Femur (tissue), 1 donor: ENCODE measurements at regions not wholly inside any gene's neighbourhood (a gene's known extent, or its start where the extent isn't known, plus 50 kb on each side); places are given as distances from the start of the nearest gene placed in this dataset.
"Not testable (repeated sequence)": the region's sequence is repeated elsewhere in the genome, so short reads cannot be mapped to it uniquely, and the experiment has no call there.

Experiments
- DNase-seq: peaks from one replicate; pipeline ENCODE4 v3.0.0-alpha.2; 2017

DNA sequence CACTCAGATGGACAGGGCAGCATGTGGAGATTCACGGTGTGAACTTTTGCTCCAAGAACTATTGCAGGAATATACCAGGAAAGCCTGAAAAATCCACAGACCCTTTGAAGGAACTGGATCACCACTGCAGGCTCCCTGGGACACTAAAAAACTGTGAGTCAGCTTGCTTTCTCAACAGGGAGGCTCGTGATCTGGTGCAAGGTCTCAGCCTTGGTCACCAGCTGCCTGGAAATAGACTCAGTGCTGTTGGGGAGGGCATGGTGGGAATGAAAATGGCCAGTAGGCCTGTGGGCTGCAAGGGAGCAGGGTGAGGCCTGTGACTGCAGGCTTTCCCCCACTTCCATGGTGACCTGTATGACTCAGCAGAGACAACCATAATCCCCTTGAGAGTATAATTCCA is 426.4 kb upstream of the RPS6KA3 start:
- no peak for DNase-seq

- no peak for DNase-seq
Observed at GRCh38 chrX:20686256-20686655, 419.5 kb upstream of the RPS6KA3 start.

DNA sequence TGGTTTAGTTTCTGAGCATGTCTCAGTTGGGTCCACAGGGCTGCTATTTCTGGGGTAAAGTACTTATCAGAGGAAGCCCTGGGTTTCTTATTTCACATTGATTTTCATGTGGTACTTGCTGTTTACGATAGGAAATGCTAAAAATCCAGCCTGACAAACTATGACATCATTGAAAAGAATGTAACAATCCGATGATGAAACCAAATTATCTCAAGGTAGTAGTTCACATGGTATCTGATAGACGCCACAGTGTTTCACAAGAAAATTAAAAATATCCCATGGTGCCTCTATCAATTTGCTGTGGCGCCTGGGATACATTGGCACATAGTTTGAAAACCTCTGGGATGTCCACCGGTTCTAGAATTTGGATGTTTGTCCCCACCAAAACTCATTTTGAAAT is 418.9 kb upstream of the RPS6KA3 start:
- no peak for DNase-seq

DNA sequence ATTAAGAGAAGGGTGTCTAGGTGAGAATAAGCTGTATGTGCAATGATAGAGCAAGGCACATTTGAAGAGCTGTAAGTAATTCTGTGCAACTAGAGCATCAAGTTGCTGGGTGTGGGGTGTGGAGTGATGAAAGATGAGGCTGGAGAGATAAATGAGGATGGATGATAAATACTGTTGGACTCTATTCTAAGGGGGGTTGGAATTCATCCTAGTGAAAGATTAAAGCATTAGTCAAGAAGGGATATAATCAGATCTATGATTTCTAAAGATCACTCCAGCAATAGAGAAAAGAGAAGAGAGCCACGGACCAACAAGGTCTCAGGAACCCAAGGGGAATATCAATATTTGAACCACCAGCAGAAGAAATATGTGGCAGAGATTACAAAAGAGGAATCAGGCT is 415.0 kb upstream of the RPS6KA3 start:
- DNase-seq = no peak

DNA sequence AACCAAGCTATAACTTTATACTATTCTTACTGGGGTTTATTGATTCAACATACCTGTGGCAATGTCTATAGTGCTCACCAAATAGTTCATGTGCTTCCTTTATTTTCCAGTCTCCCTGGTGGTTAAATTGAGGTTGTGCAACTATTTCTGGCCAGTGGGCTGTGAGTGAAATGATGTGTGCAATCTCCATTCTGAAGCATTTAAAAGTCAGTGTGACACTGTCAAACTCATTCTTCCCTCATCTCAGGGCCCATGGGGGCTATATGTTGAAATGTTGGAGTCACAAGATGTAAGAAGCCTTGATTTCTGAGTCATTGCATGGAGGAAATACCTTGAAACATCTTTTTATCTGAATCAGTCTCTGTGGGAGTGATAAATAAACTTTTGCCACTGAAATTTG is 414.3 kb upstream of the RPS6KA3 start:
- no peak for DNase-seq

GRCh38 chrX:20672476-20672875 is 405.8 kb upstream of the RPS6KA3 start:
- no peak for DNase-seq

DNA sequence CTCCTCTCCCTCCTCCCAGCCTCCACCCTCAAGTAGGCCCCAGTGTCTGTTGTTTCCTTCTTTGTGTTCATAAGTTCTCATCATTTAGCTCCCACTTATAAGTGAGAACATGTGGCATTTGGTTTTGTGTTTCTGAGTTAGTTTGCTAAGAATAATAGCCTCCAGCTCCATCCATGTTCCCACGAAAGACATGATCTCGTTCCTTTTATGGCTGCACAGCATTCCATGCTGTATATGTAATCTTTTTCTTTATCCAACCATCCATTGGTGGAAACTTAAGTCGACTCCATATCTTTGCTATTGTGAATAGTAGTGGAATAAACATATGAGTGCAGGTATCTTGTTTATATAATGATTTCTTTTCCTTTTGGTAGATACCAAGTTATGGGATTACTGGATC is 405.0 kb upstream of the RPS6KA3 start:
- not testable (repeated sequence) for DNase-seq

GRCh38 chrX:20670611-20671010 is 403.9 kb upstream of the RPS6KA3 start:
- no peak for DNase-seq

DNA sequence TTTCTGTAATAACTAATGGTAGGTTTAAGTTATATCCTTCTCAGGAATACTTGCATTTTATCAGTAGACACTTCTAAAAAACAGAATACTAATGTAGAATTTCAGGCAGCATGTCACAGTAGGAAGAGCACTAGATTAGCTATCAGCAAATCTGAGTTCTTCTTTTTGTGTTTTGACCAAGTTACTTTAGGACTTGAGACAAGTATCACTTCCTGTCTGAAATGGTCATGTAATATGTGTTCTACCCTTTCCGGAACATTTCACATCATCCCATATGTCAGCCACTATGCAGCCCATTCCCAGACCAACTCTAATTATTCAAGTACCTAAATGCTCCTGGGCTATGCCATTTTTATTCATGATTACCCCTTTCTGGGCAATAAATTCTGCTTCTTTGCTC is 401.8 kb upstream of the RPS6KA3 start:
- no peak for DNase-seq

DNA sequence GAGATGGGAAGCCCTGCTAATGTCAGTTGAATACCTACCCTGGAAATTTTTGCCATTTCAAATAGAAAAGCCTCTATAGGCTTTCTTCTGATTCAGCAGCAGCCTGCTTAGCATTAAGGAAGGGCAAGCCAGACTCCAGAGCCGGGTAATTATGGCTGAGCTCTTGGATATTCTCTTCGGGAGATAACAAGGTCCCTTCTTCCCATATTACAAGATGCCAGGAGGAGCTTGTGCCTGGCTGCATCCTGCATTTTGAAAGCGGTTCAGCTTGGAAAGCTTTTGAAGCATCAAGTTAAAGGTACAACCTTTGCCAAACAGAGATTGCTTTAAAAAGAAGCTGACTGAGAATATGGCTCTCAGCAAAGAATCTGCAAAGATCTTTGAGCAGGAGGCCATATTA is 399.6 kb upstream of the RPS6KA3 start:
- DNase-seq = no peak

- no peak for DNase-seq
Observed at GRCh38 chrX:20665481-20665880, 398.8 kb upstream of the RPS6KA3 start.

GRCh38 chrX:20664774-20665173 is 398.1 kb upstream of the RPS6KA3 start:
- no peak for DNase-seq

GRCh38 chrX:20664131-20664530 is 397.4 kb upstream of the RPS6KA3 start:
- DNase-seq = no peak

DNA sequence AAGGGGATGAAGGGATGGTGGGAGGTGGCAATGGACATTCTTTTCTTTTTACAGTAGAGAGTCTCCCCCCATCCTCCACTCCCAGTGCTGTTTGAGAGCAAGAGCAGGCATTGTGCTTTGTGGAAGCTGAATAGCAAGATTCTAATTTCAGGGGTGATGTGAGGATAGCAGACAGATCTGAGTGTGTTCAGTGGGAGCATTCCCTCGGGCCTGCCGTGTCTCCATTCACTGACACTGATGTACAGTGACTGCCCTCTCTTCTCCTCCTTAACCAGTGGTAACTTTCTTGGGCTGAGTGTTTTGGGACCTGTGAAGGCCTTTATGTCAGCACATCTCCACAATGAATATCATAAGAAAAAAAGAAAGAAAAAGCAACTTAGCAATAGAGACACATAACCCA is 396.6 kb upstream of the RPS6KA3 start:
- DNase-seq = no peak

DNA sequence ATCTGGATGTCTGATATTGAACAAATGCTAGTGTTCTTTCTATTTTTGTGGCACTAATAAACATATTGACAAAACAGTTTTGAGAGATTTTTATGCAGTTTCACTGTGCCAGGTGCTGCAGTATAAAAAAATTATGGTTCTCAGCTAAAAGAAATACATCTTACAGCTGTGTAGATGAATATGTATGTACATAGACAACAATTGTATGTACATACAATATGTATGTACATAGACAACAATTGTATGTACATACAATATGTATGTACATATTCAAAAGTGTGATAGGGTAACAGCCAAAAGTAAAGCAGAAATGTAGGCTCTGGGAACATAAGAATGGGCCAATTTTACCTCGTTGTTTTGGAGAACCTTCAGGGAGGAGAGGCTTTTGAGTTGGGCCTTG is 390.0 kb upstream of the RPS6KA3 start:
- no peak for DNase-seq

- DNase-seq = no peak
Observed at GRCh38 chrX:20654596-20655106, 387.9 kb upstream of the RPS6KA3 start.

- DNase-seq = no peak
Observed at GRCh38 chrX:20653070-20653469, 386.4 kb upstream of the RPS6KA3 start.

DNA sequence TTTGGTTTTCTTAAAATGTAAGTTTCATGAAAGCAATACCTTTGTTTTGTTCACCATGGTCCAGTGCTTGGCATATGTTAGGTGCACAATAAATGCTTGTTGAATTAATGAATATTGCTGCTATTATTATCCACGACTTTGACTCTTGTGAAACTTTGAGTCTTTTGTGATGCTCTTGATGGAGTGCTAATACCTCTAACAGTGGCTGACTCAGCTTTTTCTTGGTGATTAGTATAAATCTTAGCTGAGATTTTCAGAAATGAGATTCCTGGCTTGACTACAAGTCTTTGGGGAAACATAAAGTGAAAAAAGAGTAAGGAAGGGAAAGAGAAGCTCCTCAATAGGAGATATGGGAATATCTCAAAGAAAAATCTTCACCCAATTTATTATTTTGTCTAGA is 375.2 kb upstream of the RPS6KA3 start:
- no peak for DNase-seq

DNA sequence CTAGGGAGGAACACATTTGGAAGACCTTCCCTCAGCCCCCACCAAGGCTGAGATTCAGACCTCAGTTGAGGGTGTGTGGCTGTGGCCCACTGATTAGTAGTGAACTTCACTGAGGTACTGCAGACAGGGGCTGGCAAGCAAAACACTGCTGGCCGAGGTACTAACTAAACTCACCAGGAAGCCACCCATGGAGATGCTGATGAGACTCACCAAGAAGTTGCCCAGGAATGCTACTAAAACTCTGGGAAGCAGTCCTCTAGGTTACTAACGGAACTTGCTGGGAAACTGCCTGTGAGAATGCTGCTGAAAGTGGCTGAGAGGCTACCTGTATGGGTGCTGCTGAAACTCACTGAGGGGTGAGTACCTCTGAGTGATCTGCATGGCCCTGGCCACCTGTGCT is 372.4 kb upstream of the RPS6KA3 start:
- DNase-seq = no peak

DNA sequence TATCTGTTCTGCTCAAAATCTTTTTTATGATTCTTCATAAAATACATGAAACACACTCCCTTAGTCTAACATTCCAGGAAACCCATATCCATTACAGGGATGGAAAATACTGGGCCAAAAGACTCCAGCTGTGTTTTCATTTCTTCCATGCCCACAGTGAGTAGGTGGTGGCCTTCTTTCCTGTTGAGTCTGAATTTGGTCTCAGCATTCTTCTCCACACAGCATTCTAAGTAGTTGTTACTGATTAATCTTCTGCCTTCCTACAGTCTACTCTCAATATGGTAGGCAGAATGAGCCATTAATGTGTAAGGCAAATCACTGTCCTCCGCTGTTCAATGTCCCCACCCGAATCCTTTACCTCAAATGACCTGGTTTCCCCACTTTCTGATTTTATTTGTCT is 370.6 kb upstream of the RPS6KA3 start:
- DNase-seq = no peak

- DNase-seq = no peak
Observed at GRCh38 chrX:20633451-20633850, 366.7 kb upstream of the RPS6KA3 start.

DNA sequence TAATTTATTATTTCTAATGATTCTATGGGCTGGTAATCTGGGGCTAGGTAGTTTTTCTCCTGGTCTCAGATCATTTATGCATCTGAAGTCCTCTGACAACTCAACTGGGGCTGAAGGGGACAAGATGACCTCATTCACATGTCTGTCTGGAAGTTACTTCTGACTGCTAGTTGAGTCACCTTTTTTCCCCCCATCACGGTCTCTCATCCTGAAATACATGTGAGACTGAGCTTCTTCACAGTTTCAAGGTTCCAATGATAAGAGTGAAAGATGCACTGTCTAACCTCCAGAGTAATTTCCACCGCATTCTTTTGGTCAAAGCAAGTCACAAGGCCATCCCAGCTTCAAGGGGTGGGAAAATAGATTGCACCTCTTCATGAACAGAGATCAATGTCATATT is 356.7 kb upstream of the RPS6KA3 start:
- DNase-seq = no peak

- no peak for DNase-seq
Observed at GRCh38 chrX:20620306-20620705, 353.6 kb upstream of the RPS6KA3 start.

DNA sequence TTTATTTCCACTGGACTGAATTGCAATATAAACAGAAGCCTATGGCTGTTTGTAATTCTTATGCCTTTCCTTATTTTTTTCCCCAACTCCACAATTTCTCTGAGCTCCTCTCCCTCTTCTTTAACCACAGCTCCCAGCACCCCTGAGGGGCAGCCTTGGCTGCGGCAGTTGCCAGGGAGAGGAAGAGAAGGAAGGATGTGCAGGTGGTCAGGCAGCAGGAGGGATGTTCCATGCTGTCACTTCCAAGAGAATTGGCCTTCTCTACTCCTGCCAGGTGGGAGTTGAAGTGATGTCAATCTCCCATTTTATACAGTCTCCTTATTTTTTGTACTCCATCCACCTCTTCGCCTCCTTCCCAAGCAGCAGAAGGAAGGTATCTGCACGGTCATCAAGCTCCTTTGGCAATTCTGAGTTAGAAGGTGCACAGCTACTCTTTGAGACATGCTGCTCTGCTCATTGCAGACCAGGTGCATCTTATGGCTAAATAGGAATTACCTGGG is 343.3 kb upstream of the RPS6KA3 start:
- DNase-seq = no peak

- DNase-seq = no peak
Observed at GRCh38 chrX:20606831-20607230, 340.1 kb upstream of the RPS6KA3 start.

GRCh38 chrX:20596856-20597255 is 330.1 kb upstream of the RPS6KA3 start:
- DNase-seq = no peak
